NCI-H2081 treated with DMSO at 0.1 percent for 48 hours (cell line): ENCODE measurements at regions not wholly inside any gene's neighbourhood (a gene's known extent, or its start where the extent isn't known, plus 50 kb on each side); places are given as distances from the start of the nearest gene placed in this dataset.

ENCODE experiments used
- DNase-seq: peaks from one replicate; lab custom pipeline; 2025; lab: John Stamatoyannopoulos, UW

DNA sequence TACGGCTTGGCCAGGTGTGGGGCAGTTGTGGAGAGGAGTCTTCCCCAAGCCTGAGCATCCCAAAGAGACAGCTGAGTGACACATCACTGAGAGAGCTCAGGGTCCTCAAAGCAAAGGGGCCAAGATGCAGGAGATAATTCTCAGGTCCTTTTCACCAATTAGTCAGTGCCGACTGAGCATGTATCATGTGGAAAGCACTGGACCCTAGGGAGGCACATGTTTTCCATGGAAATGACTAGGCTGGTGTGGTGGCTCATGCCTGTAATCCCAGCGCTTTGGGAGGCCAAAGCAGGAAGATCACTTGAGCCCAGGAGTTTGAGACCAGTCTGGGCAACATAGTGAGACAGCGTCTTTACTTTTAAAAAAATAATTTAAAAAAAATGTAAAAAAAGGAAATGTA, 67.3 kb upstream of the PRPS1 start:
- DNase-seq, result no peak

DNA sequence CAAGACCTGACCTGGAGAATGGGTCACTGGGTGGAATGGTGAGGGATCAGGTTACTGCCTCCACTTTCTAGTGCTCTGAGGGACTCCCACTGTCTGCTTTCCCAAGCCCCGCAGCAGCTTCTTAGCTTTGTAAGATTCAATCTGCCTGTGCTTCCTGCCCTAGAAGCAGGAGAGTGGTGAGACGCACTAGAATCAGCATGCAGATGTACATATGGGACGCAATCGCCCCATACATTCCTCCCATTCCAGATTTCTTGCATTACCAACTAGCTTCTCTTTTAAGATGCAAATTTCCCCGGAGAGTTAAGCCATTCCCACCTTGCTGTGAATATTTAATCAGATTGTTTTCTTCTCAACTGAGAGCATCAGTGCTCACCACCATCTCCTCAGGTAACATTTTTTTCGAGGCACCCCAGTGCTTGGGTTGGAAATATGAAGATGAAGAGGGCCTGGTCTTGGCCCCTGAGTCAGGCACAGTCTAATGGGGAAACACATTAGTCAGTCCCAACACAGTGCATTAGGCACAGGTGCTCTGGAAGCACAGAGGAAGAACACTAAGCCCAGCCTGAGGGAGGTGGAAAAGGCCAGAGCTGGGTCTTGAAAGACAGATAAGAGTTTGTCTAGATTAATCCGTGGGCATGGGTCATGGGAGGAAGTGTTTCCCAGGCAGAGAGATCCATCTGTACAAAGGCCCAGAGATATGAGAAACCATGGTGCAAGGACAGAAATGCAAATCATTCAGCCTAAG, 66.7 kb upstream of the PRPS1 start:
- no peak for DNase-seq

DNA sequence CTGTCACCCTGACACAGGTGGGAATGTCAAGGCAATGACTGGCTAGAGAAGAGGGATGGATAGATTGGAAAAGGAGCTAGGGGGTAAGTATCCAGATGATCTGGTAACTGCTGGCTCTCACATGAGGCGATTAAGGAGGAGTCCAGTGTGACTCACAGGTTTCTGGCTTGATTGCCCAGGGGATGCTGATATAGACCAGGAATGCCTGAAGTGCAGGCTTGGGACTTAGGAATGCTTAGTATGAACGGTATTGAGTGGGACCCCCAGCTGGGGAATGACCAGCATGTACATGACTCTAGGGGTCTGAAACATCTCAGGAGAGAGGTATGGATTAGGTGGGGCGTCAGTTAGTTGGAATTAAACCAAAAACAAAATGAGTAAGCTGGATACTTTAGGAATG, 65.8 kb upstream of the PRPS1 start:
- DNase-seq, result no peak

DNA sequence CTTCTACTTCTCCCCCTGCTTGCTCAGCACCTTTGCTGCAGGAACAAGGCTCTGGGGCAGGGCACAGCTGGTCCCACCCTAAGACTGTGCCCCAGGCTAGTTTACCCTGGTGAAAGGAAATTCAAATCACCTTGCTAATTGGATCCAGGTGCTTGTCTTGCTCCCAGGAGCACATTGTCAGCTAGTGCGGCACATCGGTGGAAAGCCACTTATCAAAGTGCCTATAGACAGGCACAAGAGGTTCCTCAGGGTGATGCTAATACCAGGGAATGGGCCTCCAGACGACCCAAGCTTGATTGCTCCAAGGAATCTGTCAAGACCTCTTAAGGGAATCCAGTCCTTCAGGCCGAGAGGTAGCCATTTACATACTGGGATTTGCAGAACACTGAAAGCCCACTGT, 64.5 kb upstream of the PRPS1 start:
- DNase-seq, result no peak

DNA sequence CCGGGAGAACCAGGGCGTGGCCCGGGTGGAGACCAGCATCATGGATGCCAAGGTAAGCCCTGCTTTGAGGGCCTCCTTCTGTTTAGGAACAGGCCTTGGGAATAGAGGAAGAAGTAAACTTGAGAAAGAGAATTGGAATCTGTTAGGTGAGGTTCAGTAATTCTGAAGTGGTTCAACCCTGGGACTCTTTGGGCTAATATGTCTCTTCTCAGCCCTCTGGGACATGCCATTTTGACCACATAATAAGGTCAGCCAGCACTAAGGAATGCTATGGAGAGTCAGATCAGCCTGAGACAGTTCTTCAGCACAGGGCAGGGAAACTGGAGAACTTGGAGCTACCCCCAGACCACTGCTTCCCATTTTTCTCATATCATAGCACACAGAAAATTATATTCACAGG, 63.3 kb upstream of the PRPS1 start:
- no peak for DNase-seq

DNA sequence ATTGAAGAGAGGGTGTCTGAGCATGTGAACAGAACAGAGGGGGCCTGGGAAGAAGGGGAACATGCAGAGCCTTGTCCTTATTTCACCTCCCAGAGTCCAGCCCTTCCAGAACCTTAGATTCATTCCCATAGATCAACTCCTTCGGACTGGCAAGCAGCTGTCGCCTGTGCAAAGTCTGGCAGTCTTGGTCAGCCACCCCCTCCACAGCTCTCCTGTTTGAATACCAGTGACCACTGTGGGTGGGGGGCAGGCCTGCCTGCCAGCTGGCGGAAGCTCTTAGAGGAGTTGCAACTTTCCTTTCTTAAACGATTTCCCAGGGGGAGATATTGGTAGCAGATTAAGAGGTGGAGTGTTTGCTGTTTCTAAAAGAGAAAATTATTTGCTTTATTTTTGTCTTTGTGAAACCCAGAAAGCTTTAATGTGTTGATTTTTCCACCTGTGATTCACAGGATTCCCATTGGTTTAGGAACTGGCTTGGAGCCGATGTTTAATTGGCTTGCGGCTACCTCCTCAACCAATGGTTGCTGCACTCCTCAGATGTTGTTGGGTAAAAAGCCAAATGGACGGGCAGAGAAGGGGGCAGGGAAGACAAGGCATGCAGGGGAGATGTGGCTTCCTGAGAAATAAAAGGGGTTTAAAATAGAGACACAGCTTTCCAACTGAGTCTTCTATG, 62.2 kb upstream of the PRPS1 start:
- DNase-seq, result peak; percentile 4

DNA sequence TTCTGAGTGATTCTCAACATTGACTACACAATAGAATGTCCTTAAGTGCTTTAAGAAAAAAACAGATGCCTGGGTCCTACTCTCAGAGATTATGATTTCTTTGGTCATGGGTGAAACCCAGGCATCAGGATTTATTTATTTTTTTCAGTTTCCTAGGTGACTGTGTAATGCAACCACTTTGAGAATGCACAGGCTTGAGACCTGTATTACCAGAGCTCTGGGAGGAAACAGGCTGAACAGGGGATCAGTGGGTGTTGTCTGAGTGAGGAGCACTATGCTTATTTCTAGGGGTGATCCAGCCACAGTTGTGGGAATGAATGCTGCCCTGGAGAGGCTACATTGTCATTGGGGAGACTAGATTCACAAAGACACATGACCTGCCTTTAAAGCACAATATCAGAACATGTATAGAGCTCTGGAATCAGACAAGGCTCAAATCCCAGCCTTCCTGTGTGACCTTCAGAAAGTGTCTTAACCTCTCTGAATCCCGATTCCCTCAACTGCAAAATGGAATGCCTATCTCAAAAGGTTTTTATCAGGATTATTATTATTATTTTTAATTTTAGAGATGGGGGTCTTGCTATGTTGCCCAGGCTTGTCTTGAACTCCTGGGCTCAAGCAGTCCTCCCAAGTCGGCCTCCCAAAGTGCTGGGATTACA, 61.6 kb upstream of the PRPS1 start:
- DNase-seq, result no peak

DNA sequence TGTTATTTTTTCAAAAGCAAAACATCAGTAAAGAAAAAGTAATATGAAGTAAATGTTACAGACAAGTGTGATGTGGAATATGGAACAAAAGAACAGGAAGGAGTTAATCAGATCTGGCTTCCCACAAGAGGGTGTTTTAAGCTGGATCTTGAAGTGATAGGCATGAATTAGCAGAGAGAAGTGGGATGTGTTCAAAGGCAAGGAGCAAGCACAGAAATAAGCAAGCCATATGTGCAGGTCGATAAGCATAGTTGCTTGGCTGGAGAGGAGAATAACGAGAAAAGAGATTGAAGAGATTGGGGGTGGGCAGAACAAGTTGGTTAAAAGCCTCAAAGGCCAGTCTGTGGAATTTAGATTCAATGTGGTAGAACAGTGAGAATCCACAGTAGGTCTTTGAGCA, 60.9 kb upstream of the PRPS1 start:
- no peak for DNase-seq

DNA sequence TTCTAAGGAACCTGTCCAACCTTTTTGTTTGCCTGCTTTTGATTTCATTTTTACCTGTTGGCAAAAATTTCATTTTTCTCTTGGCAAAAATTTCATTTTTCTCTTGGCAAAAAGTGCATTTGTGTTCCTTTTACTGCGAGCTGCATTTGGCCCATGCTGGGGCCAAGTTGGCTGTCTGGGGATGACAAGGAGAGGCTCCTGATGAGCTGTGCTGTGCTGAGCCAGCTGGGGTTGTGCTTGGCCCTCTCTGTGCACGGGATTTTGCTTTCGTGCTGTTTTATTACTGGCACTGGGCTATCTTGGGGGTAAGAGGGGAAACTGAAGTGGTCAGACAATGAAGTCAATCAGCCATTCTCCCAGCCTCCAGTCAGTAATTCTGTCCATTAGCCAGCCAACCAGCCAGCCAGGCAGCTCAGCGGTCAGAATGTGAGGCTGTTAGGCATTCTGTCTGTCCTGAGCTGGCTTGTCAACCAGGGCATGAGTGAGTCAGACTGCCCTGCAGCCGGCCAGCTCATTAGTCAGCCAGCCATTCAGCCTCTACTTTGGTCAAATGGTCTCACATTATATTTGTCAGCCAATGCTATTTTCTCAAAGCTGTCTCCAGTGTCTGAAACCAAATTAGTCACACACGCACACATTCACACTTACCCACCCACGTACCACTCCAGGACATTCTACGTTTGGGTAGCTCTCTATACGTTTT, 56.9 kb upstream of the PRPS1 start:
- no peak for DNase-seq

DNA sequence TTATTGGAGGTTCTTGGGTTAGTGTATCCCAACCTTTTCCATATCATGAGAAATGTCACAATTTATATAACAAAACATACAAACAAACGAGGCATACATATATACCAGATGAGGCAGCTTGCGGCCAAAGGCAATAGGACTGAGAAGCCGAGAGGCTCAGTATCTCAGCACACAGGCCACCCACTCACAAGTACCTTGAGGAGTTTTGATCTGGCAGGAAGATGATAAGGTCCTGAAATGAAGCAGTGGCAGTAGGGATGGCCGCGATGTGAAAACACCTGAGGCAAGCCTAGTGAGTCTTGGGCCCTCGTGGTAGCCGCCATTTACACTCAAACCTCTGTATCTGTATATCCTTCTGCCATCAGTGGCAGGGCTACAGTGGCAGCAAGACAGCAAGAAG, 55.3 kb upstream of the PRPS1 start:
- no peak for DNase-seq

DNA sequence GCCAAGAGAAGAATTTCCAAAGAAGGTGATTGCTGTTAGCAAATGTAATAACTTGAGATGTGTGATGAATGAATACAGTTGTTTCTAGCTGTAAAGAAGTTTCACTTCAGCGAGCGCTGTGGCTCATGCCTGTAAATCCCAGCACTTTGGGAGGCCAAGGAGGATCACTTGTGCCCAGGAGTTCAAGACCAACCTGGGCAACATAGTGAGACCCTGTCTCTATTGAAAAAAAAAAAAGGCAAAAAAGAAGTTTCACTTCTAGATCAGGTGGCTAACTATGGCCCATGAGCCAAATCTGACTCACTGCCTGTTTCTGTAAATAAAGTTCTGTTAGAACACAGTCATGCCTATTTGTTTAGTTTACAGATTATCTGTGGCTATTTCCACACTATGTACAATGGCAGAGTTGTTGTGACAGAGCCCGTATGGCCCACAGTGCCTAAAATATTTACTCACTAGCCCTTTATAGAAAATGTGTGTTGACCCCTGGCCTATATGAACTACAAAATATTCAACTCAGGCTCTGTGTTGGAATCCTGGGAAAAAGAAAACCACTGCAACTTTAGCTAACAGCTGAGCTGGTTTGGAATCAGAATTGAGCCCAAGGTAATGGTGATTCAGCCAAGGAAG, 54.1 kb upstream of the PRPS1 start:
- DNase-seq, result no peak

DNA sequence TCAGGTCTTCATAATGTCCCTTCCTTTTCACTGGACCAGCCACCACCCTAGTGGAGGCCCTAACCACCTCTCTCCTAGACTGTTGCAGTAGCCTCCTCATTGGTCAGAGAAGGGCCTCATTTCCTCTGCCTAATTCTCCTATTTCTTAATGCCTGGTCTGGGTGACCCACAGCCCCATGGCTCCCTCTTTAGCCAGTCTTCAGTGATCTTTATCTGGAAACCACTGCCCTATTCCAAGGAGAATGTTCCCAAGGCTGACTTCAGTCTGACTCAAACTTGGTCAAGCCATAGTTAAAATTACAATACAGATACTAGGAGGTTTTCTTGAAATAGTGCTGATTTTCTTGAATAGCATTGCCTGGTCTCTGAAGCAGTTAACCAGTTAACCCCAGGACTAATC, 53.6 kb upstream of the PRPS1 start:
- no peak for DNase-seq

DNA sequence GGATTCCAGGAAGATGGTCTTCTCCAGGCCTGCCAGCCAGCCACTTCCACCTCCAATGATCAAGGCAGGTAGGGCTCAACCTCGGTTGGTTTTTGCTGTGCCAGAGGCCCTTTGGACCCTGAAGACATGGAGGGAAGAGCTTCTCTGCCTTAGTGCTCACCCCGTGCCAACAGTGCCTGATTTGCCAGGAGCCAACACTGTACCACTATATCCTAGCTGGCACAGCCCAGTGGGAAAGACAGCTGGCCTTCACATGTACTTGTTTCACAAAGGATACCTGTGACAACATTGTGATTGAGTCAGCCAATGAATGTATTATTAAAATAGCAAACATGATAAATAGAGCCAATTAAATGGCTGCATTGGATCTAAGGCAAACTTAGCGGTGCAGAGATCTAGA, 51.9 kb upstream of the PRPS1 start:
- DNase-seq, result no peak

DNA sequence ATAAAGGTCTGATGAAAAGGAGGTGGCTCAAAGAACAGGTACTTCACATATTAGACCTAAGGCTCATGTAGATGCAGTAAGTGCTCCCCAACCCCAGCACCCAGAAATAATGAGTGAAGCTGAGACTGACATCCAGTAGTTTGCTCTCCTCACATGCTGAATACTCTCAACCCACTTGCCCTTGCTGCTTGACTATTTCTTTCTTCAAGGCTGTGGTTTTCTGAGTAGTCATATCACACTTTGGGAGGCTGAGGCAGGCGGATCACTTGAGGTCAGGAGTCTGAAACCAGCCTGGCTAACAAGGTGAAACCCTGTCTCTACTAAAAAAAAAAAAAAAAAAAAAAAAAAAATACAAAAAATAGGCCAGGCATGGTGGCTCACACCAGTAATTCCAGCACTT, 51.5 kb upstream of the PRPS1 start:
- no peak for DNase-seq

DNA sequence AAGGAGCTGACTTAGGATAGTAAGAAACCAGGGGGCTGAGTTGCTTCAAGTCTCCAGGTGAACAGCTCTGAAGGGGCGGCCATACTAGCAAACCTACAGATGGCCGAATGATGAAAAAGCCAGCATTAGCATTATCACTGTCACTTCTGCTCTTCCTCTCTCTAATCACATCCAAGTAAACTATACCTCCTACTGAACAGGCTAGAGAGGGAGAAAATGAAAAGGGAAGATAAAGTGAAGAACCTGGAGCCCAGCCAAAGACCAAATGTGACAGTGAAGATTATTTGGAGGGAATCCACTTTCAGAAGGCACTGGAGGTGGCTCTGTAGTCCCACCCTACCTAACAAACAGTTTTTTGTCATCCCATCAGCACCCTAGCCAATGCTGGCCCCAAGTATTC, 50.4 kb upstream of the PRPS1 start:
- DNase-seq, result no peak
